NCI-H2196 treated with DMSO at 0.1 percent for 48 hours (cell line): ENCODE measurements at regions not wholly inside any gene's neighbourhood (a gene's known extent, or its start where the extent isn't known, plus 50 kb on each side); places are given as distances from the start of the nearest gene placed in this dataset.
"Not testable (repeated sequence)": the region's sequence is repeated elsewhere in the genome, so short reads cannot be mapped to it uniquely, and the experiment has no call there.

ENCODE experiments used
- DNase-seq: peaks from one replicate; lab custom pipeline; 2025; ENCODE audit not compliant: unreplicated experiment; lab: John Stamatoyannopoulos, UW

DNA sequence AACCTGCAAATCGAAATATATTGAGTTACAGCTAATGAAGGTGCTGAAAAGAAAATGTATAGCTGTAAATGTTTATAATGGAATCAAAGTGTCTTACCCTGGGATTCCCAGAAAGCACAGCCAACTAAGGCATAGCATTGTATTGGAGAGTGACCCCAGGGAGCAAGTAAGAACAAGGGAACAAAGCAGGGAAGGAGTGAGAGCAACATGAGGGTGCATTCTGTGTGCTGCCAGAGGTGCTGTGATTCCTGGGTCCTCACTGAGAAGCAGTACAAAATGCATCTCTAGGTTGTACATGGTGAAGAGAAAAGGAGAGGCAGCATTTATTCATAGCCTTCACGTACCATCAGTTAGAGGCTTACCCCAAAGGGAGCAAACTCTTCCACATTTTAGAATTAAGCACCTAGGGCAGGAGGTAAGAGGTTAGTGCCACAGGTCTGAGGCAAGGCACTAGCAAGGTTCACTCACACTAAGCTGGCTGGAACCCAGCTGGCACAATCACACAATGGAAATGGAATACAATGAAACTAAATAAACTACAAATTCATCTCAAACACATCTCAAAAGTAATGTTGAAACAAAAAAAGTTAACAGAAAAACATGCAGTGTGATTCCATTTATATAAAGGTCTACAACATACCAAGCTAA, 151.5 kb upstream of the C2CD4B start:
- no peak for DNase-seq

DNA sequence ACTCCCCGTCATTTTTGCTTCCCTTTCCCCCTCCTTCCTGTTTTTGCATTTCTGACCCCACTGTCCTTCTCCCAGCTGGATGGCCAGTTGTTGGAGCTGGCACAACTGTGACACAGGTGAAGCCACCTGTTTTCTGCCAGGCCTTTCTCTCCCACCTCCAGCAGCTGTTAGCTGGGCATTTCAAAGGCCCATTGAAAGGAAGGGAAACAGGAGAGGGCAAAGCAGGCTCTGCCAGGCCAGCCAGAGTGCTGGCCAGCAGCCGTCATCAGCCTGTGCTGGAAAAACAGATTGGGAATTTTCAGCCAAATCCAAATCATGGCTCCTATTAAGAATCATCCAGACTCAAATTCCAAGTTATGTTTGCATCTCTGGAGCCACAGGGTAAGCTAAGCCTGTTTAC, 155.2 kb upstream of the C2CD4B start:
- DNase-seq = no peak

DNA sequence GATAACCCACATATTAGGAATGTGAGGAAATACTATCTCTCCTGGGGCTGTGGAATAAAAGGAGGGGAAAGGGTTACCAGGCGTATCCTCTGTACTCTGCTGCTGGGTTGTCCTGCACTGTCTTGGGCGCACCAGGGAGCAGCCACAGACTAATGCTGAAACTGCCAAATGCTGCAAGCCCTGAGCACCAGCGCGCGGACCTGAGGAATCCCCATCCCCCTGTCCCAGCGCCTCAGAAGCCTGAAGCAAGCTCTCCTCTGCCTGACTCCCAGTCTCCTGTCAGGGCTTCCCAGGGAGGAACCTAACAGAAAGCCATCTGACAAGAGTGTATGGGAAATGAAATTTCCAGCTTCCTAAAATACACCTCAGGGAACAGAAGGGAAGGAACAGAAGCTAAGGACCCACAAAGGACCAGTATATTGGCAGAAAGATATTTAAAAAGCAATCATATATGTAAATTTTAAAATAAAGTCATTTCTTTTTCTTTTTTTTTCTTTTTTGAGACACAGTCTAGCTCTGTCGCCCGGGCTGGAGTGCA, 158.3 kb upstream of the C2CD4B start:
- DNase-seq = no peak

DNA sequence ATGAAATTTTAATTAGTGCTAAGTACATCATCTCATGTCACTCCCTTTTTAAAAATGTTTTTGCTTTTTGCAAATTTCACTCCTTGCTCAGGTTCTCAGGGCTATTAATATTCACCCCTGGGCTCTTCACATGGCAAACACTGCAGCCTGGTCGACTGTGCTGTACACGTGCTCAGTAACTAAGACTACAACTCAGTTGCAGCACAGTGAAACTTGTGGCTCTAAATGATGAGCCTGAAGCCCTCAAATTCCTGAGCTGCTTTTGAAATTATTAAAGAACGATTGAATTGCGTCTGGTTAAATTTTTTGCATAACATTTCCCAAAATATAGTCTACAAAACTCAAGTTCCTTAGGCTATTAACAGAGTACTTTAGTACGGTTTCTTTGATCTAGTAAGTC, 159.3 kb upstream of the C2CD4B start:
- DNase-seq = no peak

DNA sequence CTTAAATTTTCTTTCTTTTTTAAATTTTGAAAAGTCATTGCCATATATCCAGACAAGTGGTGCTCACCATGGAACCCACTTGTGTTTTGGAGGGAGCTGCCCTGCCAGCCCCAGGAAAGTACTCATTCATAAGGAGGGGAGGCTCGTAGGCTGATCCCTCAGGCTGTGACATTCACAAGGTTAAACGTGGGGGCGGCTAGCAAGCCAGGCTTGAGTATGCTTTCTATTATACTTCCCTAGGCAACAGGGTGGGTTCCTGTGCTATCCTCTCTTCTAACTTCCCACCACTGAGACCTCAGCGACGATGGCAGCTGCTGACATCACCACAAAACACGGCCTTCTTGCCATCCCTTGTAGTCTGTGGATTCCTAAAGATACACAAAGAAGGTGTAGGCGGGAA, 160.5 kb upstream of the C2CD4B start:
- no peak for DNase-seq

DNA sequence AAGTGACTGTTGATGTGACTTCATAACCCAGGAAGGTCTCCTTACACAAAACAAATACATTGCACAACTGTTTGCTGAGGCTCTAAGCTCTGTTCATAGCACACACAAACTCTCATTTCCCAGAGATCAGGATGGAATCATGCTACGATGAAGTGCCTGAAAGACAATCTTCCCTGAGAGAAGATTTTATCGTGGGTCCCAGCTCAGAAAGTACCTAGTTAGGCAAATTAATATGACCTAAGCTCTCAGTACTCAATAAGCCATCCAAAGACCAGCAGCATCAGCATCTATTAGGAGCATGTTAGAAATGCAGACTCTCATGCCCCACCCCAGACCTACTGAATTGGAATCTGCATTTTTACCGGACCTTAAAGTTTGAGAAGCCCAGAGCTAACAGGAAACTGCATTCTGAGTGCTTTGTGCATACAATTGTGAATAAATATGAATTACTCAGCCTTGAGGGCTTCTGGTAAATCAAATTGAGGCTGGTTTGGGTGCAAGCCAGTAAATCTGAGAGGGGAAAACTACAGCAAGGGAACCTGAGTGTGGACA, 161.5 kb upstream of the C2CD4B start:
- DNase-seq = no peak

DNA sequence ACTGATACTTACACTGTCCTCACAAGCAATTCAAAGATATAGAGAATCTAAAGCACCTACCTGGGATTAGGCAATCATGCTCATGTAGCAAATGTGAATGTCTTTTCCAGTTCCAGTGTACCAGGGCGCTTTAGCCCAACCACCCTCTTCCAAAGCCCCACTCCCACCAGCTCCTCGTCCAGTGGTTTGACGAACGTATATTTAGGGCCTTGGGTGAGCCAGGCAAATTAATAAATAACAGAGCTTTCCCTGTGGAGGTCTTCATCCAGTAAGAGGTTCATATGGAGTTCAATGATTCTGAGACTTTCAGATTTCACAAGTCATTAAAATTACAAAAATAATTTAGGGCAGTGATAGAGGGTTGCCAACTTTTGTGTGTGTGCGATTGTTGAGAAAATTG, 162.3 kb upstream of the C2CD4B start:
- no peak for DNase-seq

DNA sequence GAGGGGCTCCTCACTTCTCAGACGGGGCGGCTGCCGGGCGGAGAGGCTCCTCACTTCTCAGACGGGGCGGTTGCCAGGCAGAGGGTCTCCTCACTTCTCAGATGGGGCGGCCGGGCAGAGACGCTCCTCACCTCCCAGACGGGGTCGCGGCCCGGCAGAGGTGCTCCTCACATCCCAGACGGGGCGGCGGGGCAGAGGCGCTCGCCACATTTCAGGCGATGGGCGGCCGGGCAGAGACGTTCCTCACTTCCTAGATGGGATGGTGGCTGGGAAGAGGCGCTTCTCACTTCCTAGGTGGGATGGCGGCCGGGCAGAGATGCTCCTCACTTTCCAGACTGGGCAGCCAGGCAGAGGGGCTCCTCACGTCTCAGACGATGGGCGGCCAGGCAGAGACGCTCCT, 167.4 kb upstream of the C2CD4B start:
- not testable (repeated sequence) for DNase-seq

DNA sequence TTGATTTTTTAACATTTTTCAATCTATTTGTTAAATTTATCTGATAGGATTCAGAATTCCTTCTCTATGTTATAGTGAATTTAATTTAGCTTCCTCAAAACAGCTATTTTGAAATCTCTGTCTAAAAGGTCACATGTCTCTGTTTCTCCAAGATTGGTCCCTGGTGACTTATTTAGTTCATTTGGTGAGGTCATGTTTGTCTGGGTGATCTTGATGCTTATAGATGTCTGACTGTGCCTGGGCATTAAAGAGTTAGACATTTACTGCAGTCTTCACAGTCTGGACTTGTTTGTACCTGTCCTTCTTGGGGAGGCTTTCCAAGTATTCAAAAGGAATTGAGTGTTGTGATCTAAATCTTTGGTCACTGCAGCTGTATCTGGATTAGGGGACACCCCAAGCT, 169.5 kb upstream of the C2CD4B start:
- no peak for DNase-seq

DNA sequence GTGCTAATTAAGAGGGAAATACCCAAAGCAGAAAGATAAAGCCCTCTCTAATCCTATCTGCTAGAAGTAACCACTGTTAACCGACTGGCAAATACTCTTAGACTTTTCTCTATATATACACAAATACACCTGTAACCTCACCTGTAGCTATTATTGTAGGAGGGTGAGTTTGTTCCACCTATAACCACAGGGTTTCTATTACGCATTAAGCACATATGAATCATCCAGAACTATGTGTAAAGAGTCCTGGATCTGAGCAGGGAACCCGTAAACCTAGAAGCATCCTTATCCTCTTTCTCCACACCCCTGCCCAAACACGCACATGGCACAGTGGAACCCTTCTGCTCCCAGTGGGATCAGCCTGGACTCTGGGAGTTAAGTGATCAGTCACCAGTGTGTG, 172.8 kb upstream of the C2CD4B start:
- no peak for DNase-seq

DNA sequence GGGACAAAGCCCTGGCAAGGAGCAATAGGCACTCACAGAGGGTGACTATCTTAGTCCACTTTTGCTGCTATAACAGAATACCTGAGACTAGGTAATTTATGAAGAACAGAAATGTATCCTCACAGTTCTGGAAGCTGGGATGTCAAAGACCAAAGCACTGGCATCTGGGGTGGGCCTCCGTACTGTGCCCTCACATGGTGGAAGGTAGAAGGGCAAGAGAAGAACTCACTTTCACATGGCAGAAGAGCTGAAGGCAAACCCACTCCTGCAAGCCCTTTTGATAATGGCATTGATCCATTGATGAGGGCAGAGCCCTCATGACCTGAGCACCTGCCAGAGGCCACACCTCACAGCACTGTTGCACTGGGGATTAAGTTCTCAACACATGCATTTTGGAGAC, 173.4 kb upstream of the C2CD4B start:
- no peak for DNase-seq

DNA sequence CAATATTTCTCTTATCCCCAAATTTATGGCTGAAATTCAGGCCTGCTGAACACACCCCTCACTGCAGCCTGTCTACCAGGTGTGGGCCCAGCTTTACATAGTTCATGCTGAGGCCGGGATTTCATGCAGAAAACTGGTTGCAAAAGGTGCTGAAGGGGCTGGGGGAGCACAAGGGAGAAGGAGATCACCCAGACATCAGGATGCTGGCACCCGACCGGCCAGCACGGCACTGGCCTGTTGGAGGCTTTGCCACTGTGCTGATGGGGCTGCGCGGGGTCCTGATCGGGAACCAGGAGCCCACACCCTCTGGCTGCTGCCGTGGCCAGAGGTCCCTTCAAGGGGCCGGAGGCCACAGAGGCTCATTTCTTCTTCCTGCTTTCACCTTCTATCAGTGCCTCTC, 177.9 kb upstream of the C2CD4B start:
- DNase-seq = no peak

DNA sequence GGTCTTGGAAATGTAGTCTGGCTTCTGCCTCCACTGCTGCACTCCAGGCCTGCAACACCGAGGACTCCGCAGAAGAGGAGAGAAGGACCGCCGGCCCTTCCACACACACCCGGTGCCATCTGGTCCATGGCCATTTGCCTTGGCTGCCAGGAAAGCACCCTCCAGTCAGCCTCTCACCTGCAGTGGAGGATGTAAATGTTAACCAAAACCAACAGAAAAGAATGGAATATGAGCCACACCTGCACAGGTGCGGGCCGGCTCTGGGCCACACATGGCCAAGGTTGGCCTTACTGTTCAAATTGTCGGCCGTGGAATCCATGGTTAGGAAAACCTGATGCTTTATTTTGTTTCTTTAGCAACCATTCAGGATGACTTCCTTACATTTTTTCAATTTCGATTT, 178.3 kb upstream of the C2CD4B start:
- DNase-seq = no peak

DNA sequence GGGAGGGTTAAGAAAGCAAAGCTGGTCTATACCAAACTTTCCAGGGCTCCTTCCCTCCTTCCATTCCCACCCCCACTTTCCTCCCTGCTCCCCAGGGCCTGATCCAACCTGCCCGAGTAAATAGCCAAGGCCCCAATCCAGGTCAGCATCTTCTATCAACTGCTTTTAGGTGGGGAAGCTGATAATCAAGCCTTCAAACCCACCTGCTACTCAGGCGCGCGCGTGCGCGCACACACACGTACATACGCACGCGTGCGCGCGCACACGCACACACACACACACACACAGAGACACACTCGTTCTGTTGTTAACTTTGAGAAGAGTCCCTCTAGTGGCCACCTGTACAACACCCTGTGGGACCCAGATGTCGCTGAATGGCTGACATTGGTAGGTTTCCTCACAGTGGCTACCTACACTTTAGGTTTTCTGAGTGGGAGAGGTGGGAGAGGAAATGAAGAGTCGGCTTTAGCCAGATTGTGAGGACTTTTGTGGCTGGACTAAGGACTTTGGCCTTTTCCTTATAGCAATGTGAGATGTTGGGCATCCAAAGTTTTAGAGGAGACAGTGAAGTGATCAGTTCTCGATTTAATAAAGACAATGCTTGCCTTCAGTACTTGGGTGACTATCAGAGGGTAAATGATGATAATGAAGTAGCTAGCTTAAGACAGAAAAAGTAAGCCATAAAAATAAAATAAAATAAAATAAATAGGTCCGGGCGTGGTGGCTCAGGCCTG, 179.9 kb upstream of the C2CD4B start:
- no peak for DNase-seq

DNA sequence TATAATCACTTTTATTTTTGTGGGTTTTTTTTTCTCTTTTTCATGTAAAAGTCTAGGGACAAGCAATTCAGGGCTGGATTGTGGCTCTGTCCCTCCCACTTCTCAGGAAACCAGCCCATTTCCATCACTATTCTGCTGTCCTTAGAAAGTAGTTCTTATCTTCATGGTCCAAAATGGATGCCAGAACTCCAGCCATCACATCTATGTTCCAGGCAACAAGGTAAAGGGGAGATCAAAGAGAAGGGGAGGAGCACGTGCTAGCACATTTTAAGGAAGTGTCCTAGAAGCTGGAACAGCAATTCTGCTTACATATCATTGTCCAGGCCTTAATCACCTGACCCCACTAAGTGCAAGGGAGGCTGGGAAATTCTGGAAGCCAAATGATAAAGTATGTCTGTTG, 181.1 kb upstream of the C2CD4B start:
- DNase-seq = no peak

DNA sequence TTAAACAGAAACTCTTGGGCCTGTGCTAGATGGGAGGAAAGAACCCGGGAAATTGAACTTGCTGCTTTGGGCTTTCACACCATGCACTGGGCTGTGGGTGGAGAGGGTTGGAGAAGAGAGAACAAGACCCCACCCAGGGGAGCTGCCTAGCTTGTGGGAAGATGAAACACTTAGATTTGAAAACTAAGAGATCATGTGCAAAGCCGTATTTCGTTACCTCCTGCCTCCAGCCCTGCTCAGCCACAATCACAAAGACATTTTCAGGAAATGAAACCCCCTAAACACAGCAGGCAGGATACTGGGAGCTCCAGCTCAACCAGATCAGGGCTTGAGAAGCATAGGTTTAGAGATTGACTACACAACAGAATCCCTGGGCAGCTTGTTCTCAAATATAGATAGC, 183.0 kb upstream of the C2CD4B start:
- no peak for DNase-seq

DNA sequence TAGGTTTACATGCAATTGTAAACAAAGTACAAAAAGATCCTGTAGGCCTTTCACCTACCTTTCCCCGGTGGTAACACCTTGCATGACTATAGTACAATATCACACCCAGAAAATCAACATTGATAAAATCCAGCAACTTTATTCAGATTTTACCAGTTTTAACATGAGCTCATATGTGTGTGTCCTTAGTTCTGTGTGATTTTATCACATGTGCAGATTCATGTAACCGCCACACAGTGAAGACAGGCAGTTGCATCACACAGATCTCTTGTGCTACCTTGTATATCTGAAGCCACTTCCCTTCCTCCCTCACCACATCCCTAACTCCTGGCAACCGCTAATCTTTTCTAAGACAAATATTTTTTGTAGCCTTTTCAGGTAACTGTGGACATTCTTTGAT, 183.5 kb upstream of the C2CD4B start:
- DNase-seq = no peak

DNA sequence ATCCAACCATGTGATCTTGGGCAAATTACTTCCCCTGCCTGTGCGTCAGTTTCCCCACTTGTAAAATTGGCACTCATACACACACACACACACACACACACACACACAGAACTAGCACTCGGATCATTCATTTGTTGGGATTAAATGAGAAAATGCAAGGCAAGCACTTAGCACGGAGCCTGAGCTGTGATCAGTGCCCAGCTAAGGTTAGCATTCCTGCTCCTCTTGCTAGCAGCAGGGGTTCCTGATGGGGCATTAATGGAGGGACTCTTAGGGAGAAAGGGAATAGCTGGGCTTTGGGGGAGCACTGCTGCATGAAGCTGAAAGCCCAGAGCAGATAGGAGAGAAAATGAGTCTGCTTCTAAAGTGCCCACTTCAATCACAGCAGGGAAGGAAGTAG, 187.7 kb upstream of the C2CD4B start:
- no peak for DNase-seq

DNA sequence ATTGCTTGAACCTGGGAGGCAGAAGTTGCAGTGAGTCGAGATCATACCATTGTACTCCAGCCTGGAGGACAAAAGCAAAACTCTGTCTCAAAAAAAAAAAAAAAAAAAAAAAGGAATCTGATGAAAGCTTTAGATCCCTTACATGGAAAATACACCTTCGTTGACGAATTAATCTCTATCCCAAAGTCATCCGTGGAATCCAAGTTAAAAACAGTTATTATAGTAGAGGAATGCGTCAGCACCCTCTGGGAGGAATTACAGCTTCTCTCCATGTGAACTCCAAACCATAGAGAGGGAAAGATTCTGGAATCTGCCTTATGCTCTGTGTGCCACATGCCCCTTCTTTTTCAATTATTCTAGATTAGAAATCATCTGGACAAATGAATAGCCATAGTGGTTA, 192.3 kb upstream of the C2CD4B start:
- no peak for DNase-seq

DNA sequence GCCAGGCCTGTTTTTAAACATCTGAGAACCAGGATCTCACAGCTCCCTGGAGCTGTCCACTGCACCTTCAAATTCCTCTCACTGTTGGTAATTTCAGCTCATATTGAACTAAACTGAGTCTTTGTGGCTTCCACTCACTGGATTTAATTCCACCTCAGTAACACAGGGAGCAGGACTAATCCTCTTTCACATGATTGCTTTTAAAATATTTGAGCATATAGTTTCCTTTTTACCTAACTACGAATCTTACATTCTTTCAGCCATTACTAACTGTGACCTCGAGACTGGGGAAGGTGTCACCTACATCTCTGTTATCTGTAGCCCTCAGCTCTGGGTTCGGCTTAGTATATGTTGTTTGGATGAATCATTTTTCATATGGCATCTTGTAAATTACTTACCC, 194.3 kb upstream of the C2CD4B start:
- DNase-seq = no peak

DNA sequence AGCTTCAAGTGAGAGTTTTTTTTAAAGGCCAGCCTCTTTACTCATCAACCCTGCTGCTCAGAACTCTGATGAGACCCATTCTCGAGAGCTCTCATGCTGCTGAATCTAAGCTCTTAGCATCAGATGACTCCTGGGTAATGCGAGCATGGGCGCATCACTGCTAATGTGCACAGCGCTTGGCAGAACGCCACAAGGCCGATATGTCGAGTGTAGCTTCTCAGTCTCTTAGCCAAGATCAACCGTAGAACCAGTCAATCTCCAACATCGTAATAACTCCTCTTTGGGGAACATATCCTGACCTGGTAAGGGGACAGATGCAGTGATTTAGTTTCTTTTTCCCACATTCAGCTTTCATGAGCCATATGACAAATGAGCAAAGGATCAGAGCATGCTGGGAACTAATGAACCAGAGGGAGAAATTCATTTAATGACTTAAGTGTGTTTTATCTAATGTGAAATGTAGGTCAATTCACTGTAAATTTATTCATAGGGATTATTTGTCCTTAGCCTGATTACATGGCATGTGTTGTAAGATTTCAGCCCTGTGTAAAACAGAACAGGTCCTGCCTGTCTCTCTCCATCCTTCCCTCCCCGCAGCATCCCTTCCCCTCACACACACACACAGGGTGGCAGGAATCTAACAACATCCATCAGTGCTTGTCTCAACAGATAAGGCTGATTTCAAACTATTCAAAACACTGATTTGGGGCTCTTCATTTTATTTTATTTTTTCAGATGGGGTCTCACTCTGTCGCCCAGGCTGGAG, 195.4 kb upstream of the C2CD4B start:
- no peak for DNase-seq

DNA sequence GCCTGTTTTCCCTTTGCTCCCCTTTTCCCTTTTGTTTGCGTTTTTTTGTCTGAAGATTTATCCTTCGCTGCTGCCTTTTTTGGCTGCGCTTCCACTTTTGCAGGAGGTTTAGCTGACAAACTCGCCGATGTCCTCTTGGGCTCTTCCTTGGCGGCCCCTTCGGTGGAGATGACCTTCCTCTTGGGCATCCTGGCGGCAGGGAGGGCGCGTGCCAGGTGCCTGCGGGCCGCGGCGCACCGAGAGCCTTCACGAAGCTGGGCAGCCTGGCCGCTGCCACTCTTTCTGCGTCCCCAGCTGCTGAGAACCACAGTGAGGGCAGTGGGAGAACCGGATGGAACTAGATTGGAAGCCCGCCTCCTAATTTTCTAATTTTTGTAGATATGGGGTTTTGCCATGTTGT, 197.1 kb upstream of the C2CD4B start:
- no peak for DNase-seq
